Choroid plexus epithelial cell (primary cell): ENCODE measurements at regions not wholly inside any gene's neighbourhood (a gene's known extent, or its start where the extent isn't known, plus 50 kb on each side); places are given as distances from the start of the nearest gene placed in this dataset.

ENCODE experiments used
- DNase-seq: peaks from one replicate; pipeline ENCODE4 v3.0.0-alpha.2; 2010; ENCODE audit warnings: low read depth
- H3K4me3 ChIP-seq: 2 replicates; pipeline ENCODE4 v1.5.1; 2011; ENCODE audit warnings: low read depth, mild to moderate bottlenecking, control low read depth, low read length, moderate library complexity
- CTCF ChIP-seq: conservative IDR thresholded peaks from 2 replicates; pipeline ENCODE4 v1.5.1; 2011; ENCODE audit warnings: low read depth, mild to moderate bottlenecking, control low read depth, inconsistent platforms, low read length, moderate library complexity

- no peak for TF ChIP-seq CTCF
- H3K4me3 ChIP-seq, result no peak overlapping the region
- no peak for DNase-seq
Observed at GRCh38 chr1:193658691-193659090, 472.3 kb upstream of the B3GALT2 start.

GRCh38 chr1:193658081-193658480 is 471.7 kb upstream of the B3GALT2 start:
- no peak for TF ChIP-seq CTCF
- DNase-seq, result no peak

GRCh38 chr1:193657552-193657951 is 471.1 kb upstream of the B3GALT2 start:
- H3K4me3 ChIP-seq, result no peak overlapping the region
- DNase-seq, result no peak
- TF ChIP-seq CTCF, result no peak

More at GRCh38 chr1:193658081-193658480, 471.7 kb upstream of the B3GALT2 start:
- H3K4me3 ChIP-seq, result no peak overlapping the region

- DNase-seq, result no peak
- TF ChIP-seq CTCF, result no peak
- H3K4me3 ChIP-seq, result no peak overlapping the region
Observed at GRCh38 chr1:193656841-193657240, 470.4 kb upstream of the B3GALT2 start.

- H3K4me3 ChIP-seq, result no peak overlapping the region
- DNase-seq, result no peak
- TF ChIP-seq CTCF, result no peak
Observed at GRCh38 chr1:193654951-193655735, 468.7 kb upstream of the B3GALT2 start.

GRCh38 chr1:193649587-193649986 is 463.2 kb upstream of the B3GALT2 start:
- no peak for DNase-seq
- TF ChIP-seq CTCF, result no peak
- no peak overlapping the region for H3K4me3 ChIP-seq

GRCh38 chr1:193634876-193635275 is 448.5 kb upstream of the B3GALT2 start:
- no peak overlapping the region for H3K4me3 ChIP-seq
- TF ChIP-seq CTCF, result no peak
- DNase-seq, result no peak
